ENCODE measurements at regions not wholly inside any gene's neighbourhood (a gene's known extent, or its start where the extent isn't known, plus 50 kb on each side); places are given as distances from the start of the nearest gene placed in this dataset.

DNA sequence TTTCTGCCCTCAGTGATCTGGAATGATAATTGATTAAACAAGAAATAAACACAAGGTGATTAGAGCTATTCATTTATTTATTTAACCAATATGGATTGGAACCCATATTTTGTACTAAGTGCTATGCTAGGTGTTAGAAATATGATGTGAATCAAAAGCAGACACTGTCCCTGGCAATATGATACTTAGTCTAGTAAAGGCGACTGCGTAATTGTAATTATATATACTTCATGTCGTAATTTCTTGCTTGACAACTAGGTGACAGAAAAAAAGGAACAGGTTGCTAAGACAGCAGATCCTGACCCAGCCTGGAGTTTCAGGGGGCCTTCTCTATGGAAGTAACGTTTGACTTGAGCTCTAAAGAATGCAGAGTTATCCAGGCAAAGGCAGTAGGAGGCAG is 236.5 kb upstream of the F9 start:
- DNase-seq (ENCODE audit: low read depth): no peak

DNA sequence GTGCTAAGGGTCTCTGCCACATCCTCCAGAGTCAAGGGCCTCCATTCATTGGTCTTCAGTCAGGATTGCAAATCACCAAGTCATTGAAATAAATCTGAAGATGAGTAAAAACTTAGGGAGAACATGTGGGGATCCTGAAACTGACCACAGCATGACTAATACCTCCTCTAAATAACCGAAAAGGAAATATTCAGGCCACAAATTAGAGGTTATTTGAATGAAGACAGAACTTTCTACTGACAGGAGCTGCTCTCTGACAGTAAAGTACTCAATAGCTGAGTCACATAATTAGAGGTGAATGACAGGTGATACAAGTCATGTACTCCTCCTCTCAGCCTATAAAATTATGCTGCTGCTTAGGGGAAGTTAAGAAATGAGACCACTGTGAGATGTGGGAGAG is 240.2 kb upstream of the F9 start:
- DNase-seq (ENCODE audit: low read depth): peak; percentile 92

DNA sequence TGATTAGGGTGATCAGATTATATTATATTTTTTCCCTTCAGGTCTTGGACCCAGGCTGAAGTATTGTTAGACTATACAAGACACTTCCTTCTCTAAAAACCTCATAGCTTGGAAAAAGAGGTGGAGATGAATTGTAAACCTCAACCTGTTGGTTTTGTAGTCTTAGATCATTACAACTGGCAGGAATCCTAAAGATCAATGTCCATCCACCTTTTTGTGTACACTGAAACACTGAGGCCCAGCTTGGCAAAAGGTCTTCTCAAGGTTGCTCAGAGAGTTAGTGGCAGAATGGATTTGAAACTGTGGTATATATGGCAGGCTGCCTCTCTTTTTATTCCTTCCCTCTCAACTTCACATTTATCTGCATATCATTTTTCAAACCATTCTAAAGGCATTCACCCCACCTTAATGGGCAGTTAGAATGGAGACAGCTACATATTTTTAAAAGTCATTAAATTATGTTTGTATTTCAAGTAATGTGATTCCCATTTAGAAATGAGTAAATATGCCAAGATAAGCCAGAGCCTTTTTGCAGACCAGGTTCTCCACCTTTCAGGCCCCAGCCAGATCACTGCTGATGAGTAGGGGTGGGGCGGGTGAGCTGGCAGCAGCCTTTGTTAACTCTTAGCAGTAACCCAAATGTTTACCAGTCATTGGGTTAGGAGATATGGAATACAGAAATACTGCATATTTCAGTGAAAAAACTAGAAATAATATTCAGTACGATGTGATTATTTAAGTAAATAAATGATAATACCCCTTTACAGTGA is 243.2 kb upstream of the F9 start:
- no peak for DNase-seq (ENCODE audit: low read depth)

DNA sequence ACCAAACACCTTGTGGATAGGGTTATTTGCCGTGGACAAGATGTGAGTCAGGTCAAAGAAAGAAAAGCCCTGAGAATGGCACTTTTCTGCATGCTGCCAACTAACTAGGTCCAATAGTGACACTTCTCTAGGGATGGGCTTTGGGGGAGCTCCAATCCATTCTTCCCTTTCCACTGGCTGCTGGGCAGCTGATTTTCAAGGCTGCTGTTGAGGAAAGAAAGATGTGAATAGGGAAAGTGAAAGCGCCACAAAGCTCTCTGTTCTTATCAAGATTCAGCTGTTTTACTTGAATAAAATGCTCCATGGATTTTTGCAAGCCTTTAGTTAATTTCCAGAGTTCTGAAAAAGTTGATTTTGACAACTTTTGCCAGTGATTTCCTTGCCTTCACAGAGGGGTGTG is 244.2 kb upstream of the F9 start:
- DNase-seq (ENCODE audit: low read depth): no peak

DNA sequence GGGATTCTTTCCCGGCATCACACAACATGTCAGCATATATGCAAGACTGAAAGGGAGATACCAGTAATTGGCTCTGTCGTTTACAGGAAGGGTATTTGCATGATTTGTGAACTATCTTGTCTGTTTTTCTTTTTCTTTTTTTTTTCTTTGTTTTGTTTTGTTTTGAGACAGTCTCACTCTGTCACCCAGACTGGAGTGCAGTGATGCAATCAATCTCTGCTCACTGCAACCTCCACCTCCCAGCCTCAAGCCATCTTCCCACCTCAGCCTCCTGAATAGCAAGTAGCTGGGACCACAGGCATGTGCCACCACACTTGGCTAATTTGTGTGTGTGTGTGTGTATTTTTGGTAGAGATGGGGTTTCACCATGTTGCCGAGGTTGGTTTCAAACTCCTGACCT is 262.7 kb upstream of the F9 start:
- DNase-seq (ENCODE audit: low read depth): no peak

DNA sequence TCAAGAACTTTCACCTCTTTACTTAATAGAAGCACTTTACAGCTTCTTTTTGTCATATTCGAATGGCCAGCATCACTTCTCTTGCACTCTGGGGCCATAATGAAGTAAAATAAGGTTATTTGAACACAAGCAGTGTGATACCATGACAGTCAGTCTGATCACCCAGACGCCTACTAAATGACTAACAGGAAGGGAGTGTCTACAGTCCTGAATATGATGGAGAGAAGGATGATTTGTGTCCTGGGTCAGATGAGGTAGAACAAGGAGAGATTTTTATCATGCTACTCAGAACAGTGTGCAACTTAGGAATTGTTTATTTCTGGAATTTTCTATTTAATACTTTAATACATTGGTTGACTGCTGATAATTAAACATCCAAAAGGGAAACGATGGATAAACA is 284.2 kb upstream of the F9 start:
- peak; percentile 57 for DNase-seq (ENCODE audit: low read depth)

DNA sequence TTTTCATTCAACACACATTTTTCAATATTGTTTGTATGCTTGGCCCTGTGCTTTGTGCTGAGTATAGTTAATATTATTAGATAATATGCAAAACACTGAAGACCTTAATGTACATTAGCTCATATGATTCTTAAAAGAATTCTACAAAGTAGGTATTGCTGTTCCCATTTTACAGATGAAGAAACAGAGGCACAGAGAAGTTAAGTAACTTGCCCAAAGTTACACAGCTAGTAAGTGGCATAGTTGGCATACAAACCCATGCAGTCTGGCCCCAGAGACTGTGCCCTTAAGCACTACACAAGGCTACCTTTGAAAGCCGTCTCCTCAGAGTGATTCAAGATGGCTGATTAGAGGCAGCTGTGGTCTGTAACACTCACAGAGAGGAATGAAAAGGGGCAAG is 293.4 kb upstream of the F9 start:
- no peak for DNase-seq (ENCODE audit: low read depth)

DNA sequence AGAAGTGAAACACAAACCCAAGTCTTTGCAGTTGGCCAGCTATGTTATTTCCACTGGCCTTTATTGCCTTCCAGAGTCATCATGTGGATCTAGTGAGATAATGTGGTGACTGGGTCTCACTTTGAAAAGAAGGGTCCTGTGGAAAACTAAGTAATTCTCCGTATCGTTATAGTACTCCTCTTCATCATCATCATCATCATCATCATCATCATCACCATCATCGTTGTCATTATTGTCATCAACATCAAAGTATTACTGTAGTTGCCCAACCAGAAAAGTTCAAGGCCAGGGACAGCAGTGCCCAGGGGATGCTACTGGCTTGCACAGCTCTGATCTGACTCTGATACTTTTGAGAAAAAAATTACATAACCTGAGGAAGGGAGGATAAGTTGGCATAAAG is 295.6 kb upstream of the F9 start:
- DNase-seq (ENCODE audit: low read depth): no peak

DNA sequence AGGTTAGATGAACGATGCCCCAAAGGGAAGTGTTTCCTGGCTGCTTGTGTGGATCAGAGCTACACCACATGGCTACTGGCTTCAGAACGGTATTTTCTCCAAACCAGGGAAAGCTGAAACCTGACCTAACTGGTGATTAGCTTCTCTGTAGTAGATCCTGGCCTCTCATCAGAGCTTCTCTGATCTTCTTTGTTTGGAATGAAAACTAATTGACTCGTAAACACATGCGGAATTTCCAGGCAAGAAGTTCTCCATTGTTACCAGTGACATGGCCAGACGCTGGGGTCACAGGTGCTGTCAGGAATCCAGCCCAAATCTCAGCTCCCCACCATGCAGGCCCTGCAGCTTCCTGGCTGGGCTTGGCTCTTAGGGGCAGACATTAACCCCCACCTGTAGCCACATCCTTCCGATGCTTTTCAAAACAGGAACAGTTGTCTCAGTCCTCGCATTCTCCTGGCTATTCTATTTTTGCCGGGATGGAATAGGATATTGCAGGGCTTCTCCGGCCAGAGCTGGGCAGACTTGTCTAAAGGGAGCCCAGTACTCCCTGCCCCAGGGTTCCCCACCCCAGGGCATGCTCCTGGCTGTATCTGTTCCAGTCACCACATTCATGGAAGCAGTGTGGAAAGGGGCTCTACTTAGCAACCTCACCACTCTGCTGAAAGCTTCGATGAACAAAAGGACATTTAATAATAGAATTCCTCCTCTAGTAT is 305.4 kb upstream of the F9 start:
- peak; percentile 5 for DNase-seq (ENCODE audit: low read depth)

DNA sequence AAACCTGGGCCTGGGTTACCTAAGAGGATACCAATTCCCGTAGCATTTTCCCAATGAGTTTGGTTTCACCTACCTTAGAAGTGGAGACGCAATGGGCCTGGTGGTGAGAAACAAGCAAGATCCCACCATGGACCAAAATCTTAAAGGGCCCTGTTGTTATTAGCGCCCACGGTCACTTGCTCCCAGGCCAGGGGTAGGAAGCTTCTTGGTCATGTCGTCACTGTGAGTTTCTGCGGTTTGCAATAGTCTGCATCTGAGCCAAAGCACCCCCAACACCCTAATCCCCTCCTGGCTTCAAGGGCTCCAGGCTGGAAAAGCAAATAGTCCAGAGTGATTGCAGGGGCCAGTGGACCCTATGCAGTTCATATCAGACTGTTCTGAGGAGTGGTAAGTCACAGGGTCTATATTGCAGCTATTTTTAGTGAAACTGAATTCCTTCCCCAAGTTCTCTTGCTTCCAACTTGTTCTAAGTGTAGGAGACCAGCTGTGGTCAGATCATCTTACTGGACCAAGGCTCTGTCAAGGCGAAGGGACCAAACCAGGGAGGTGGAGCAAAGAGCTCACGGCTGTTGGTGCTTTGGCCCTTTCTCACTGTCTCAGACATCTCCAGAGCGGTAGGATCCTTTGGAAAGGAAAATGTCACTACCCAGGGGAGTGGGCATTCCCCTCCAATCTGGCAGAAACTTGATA is 307.9 kb upstream of the F9 start:
- no peak for DNase-seq (ENCODE audit: low read depth)

DNA sequence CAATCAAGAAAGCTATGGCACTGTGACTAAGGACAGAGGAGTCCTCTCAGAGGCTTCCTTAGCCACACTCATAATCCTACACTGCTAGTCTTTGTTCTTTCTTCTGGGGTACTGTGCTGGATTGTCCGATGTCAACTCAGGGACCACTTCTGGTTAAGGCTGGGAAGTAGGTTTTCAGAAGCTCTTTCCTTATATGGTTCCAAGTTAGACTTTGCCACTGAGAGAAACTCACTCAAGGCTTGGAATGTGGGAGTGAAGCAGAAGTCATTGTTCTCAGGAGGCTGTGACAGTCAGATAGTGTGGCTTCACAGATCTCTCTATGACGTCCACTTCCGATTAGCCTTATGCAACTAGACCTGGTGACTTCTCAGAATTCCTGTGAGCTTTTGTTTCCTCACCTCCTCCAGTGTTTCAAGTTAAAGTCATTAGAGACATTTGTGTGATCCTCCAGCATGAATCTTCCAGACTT is 317.3 kb upstream of the F9 start:
- DNase-seq (ENCODE audit: low read depth): peak; percentile 52

DNA sequence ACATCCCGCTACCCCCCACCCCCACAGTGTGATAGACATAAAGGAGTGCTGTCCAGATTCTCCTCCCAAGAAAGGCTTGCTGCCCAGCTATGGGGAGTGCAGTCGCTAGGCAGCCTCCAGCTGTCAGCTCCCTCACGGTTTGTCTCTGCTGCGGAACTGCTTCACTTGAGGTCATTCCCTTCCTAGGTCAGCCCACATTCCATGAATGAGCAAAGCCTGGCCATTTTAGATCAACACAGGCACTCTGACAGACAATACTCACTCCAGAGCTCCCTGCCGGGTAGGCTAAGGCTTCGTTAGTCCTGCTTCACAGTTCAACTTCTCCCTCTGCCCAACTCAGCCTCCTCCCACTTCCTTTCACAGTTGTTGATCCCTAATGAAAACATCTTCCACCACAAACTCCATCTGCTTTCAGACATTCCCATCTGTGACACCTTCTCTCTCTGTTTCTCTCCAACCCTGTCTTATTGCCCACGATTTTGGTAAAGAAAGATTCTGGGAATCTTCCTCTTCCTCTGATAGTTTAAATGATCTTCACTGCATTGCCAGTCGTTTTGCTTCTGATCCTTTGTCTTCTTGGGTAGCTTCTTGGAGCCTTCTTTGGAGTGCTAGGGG is 318.9 kb upstream of the F9 start:
- DNase-seq (ENCODE audit: low read depth): no peak

DNA sequence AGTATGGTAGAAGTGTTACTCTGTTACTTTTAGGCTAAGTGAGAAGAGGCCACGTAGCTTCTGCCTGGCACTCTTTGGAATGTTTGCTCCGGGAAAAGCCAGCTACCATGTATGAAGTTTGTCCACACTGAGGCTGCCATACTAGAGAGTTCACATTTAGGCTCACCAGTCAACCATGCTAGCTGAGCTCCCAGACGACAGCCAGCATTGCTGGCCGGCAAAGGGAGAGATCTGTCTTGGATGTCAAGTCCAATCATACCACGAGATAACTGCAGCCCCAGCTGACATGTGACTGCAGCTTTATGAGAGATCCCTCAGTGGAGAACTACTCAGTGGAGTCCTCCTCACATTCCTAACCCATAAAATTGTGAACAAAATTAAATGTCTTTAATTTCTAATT is 321.2 kb upstream of the F9 start:
- no peak for DNase-seq (ENCODE audit: low read depth)

DNA sequence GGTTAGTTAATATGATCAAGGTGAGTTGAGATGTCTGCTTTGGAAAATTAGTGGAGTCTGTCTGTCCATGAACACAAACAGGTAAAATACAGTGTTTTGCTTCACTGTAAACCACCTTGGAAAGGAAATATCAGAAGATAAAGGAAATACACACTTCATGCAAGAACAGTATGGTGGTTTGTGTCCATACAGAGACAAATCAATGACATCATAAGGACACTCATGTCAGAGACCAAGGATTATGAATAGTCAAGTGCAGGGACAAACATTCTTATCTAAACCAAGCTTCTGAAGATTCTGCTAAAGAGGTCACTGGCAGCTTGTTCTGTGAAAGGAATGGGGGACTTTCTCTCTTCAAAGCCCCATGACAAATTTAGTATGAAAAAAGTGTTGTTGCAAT is 322.9 kb upstream of the F9 start:
- DNase-seq (ENCODE audit: low read depth): no peak

DNA sequence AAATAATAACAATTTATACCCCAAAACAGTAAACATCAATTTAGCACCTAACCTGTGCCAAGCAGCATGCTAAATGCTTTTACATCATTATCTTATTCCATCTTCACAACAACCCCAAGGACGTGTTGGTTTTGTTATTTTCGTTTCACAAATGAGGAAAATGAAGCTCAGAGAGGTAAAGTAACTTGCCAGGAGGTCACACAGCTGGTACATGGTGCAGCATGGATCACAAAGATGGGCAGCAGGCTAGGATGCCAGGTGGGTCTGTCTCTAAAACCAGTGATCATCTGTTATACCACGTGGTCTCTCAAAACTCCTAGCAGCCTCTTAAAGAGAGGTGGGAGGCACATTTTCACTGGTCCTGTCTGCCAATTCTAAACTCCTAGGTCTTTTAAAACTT is 323.6 kb upstream of the F9 start:
- DNase-seq (ENCODE audit: low read depth): no peak

DNA sequence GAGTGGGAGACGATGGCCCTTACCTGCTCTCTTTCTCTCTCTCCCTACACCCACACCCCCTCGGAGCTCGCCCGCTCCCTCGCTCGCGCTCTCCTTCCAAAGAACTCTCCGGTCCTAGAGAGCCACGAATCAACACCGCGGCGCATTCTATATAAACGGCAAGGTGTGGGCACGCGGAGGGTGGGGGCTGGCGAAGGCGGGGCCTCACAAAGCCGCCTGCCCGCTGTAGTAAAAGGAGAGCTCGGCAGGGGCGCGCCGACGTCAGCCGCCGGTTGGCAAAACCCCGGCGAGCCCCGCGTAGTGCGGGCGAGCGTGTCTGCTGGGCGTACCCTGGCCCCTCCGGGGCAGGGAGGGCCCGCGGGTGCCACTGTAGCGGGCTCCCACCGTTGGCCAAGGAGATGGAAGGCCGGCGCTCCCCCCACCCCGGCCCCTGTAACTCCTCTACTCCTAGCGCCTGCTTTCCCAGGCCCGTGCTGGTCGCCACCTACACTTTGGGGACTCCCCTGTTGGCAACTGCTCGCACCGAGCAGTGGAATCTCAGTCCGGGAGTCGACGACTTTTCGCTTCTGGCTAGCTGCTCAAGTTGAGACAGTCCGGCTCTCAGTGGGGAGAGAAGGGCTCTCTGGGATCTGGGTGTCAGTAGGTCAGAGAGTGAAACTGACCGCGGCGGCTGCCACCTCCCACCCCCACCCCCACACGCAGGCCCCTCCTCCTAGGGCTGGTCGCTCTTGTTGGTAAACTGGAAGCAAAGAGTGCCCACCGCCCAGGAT is 325.5 kb upstream of the F9 start:
- peak; percentile 68 for DNase-seq (ENCODE audit: low read depth)

DNA sequence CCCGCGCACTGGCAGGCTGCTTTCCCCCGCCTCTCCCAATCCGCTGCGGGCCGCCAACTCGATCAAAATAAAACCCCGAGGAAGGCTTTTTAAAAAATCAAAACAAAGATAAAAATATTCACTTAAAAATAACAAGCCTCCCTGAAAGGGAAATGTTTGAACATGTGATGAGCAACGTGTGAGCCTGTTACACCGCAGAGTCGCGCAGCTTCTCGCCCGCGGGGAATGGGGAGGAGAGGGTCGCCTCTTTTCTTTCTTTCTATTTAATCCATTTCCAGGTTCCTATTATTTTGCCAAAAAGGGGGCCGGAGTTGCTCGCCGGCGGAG is 326.0 kb upstream of the F9 start:
- DNase-seq (ENCODE audit: low read depth): no peak

DNA sequence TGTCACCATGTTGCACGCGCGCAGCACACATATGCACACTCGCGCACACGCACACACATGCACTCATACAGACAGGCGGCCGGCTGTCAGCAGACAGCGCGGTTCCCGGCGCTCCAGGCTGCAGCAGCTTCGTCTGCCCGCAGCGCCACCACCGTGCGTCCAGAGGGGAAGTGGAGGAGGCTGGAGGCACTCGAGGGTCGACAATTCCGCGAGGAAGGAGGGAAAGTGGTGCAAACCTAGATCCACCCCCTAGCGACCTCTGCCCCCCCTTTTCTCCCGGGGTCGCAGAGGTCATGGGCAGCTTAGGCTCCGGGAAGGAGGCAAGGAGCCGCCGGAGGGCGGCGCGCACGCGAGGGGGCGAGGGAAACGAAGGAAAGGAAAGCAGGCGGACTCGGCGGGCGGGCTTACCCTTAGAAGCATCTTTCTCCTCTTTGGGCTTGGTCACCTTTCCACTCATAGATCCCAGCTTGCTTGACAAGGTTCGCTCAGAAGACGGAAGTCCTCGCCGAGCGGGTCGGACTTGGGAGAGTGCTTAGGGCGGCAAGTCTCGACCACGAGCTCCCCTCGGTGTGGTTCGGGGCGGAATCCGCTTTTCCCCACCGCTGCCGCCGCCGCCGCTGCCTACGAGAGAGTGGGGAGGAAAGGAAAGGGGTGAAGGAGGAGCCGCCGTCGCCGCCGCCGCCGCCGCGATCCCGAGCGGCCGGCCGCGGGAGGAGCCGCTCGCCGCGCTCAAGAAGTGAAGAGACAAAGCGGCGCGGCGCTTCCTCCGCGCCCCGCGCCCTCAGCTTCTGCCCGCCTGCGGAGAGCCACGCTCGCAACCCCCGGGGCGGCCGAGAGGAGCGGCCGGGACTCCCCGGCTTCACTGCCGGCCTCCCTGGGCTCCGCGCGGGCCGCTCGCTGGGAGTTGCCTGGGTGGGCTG is 326.6 kb upstream of the F9 start:
- DNase-seq (ENCODE audit: low read depth): peak; percentile 16

DNA sequence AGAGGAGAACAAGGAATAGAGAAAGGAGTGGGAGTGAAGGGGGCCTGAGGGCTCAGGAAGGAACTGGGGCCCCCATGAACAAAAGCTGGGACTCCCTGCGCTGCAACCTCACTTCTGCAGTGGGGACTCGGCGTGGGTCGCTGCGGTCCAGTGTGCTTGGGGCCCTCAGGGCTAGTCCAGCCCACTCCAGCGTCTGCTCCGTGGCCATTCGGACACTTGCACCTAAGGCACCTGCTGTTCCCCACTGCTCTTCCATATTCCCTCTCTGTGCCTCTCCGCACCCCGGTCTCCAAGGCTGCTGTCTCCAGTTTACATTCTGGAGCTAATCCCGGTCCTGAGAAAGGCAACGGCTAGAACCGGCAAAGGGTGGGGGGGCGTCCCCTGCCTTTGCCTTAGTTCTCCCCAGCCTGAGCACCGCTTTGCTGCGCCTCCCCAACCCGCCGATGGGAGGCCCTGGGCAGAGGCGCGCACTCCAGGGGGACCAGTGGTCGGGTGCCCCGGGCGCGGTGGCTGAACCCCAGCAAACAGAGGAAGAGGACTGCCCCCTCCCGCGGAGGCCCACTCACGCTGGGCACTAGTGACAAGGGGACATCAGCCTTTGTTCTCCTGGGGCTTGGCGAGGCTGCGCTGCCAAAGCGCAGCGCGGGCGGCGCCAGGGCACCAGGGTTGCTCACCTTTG is 327.7 kb upstream of the F9 start:
- no peak for DNase-seq (ENCODE audit: low read depth)

DNA sequence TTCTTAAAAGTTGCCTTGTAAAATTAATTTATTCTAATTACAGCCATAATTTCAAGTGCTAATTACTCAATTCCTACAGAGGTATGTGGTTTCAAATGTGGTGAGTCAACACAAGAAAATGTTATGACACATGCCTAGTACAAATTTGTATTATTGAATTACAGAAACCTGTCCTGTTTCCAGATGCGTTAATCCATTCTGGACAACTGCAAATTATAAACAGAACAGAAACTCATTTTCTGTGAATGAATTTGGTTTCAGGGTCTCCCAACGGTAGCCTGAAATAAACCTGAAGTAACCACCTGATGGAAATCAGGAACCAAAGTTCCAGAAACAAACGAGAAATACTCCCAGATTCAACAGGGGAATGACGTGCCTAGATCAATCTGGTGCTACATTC is 328.6 kb upstream of the F9 start:
- no peak for DNase-seq (ENCODE audit: low read depth)

All from HT1080 (cell line).